HepG2 (cell line): ENCODE measurements at regions not wholly inside any gene's neighbourhood (a gene's known extent, or its start where the extent isn't known, plus 50 kb on each side); places are given as distances from the start of the nearest gene placed in this dataset.

Experiments
- ATAC-seq: fragments of 200-7000 bp; cut with Tn5 transposase; 3 replicates; pipeline ENCODE4 v1.9.1; 2020; ENCODE audit warnings: mild to moderate bottlenecking, moderate library complexity
- BruUV-seq: library from RNA; stranded (reverse); fragments of 400-500 nt; replicated peaks from 2 replicates; lab custom pipeline; 2021; lab: Mats Ljungman, UMichigan
- CTCF ChIA-PET: fragments of 300-600 bp; formaldehyde crosslinking; extraction: SDS; loops from one replicate; lab custom pipeline; 2021; ENCODE audit warnings: low total read pairs, inconsistent platforms, low intra/inter-chr PET ratio; lab: Yijun Ruan, JAX
- POLR2A ChIA-PET: fragments of 350-600 bp; sonication (Branson Sonifier 250); formaldehyde crosslinking; loops from one replicate; lab custom pipeline; 2020; ENCODE audit warnings: antibody characterized with exemption, inconsistent platforms; lab: Yijun Ruan, JAX
- DNase-seq: peaks from one replicate; pipeline ENCODE4 v3.0.0-alpha.2; 2015; ENCODE audit warnings: low spot score
- FAIRE-seq: peaks from 3 replicates; lab custom pipeline; 2011; peaks lifted over from hg19 to GRCh38; lab: Jason Lieb, UNC
- H2AFZ ChIP-seq: one replicate; pipeline ENCODE4 v1.6.1; 2011; ENCODE audit warnings: low read length, inconsistent platforms
- H3K27ac ChIP-seq: fragments of 300-600 bp; 3 replicates; pipeline ENCODE4 v1.8.0; 2011; ENCODE audit warnings: mixed run types, mild to moderate bottlenecking, mixed read lengths, low read length, inconsistent platforms; ENCODE audit not compliant: insufficient read depth; ENCODE audit errors: extremely low read length
- H3K27me3 ChIP-seq, 2 experiments: fragments of 200-600 bp in 1 of 2; 2 replicates in 1 of 2; 3 replicates in 1 of 2; pipeline versions ENCODE4 v1.6.0 to v1.8.0; 2011; ENCODE audit warnings: low read length in 2 of 2, mild to moderate bottlenecking in 2 of 2, moderate library complexity in 2 of 2, inconsistent platforms in 1 of 2; ENCODE audit not compliant: insufficient read depth in 2 of 2, control insufficient read depth in 1 of 2
- H3K36me3 ChIP-seq, 2 experiments: fragments of 200-600 bp in 1 of 2; replicated peaks in 1 of 2; 2 replicates in 1 of 2; 3 replicates in 1 of 2; pipeline versions ENCODE4 v1.5.1 to v1.8.0; 2011; ENCODE audit warnings: low read length in 2 of 2, inconsistent platforms in 1 of 2; ENCODE audit not compliant: insufficient read depth in 2 of 2, control insufficient read depth in 1 of 2
- H3K4me1 ChIP-seq: 2 replicates; pipeline ENCODE4 v1.5.1; 2012; ENCODE audit warnings: low read length, inconsistent platforms; ENCODE audit not compliant: insufficient read depth
- H3K4me2 ChIP-seq: 2 replicates; pipeline ENCODE4 v1.6.0; 2011; ENCODE audit warnings: low read depth, low read length, inconsistent platforms
- H3K4me3 ChIP-seq, 3 experiments: fragments of 200-600 bp in 1 of 3; sonication (generic), shearing (Covaris generic) in 1 of 3; replicated peaks in 1 of 3; 2 replicates each; pipeline ENCODE4 v1.5.1; 2011 to 2016; ENCODE audit warnings: low read length in 3 of 3, inconsistent platforms in 2 of 3, low read depth in 2 of 3, mild to moderate bottlenecking in 2 of 3, control low read depth in 1 of 3, mixed read lengths in 1 of 3; ENCODE audit not compliant: insufficient read depth in 1 of 3
- H3K79me2 ChIP-seq: one replicate; pipeline ENCODE4 v1.6.1; 2011; ENCODE audit warnings: low read length, inconsistent platforms; ENCODE audit not compliant: insufficient read depth
- H3K9ac ChIP-seq: 2 replicates; pipeline ENCODE4 v1.6.0; 2011; ENCODE audit warnings: mild to moderate bottlenecking, low read depth, low read length, inconsistent platforms; ENCODE audit not compliant: insufficient read depth
- H3K9me3 ChIP-seq: 2 replicates; pipeline ENCODE4 v1.5.1; 2012; ENCODE audit warnings: mild to moderate bottlenecking, low read length
- H4K20me1 ChIP-seq: 2 replicates; pipeline ENCODE4 v1.6.0; 2011; ENCODE audit warnings: inconsistent platforms, mild to moderate bottlenecking, low read length, moderate library complexity; ENCODE audit not compliant: insufficient read depth
- DMTF1 ChIP-seq: sonication (generic); formaldehyde crosslinking; IDR thresholded peaks from 2 replicates; pipeline ENCODE4 v1.4.0; 2020; ENCODE audit warnings: mild to moderate bottlenecking, missing genetic modification reagents
- HNF1B ChIP-seq: sonication (generic); formaldehyde crosslinking; IDR thresholded peaks from 2 replicates; pipeline ENCODE4 v1.5.1; 2020; ENCODE audit warnings: mild to moderate bottlenecking, moderate library complexity, missing genetic modification reagents
- PHF20 ChIP-seq: sonication (generic); formaldehyde crosslinking; IDR thresholded peaks from 2 replicates; pipeline ENCODE4 v1.5.0; 2020; ENCODE audit warnings: mild to moderate bottlenecking, missing genetic modification reagents
- RFXANK ChIP-seq: IDR thresholded peaks from 2 replicates; pipeline ENCODE4 v1.6.1; 2016
- ZFP91 ChIP-seq: sonication (generic); formaldehyde crosslinking; IDR thresholded peaks from 2 replicates; pipeline ENCODE4 v1.9.0; 2022; ENCODE audit warnings: missing genetic modification reagents, mild to moderate bottlenecking, borderline replicate concordance
- WGBS: methylation state at CpG from one replicate; pipeline ENCODE4 v1.1.6; 2017; ENCODE audit warnings: low lambda C conversion rate; 5-methylcytosine and 5-hydroxymethylcytosine counted together
- in situ Hi-C: cut with HindIII; loops from 2 replicates; pipeline ENCODE4 v1.10.0; 2017; ENCODE audit warnings: low pct_unique_long_range_greater_than_20kb; ENCODE audit not compliant: extremely low pct_ligation_motif_present
- intact Hi-C: fragments of 100-400 bp; cut with micrococcal nuclease; formaldehyde crosslinking; loops from one replicate; pipeline ENCODE4 v1.10.0; 2022; ENCODE audit not compliant: unreplicated experiment

GRCh38 chr20:8946036-8946940, 122.6 kb upstream of the PLCB4 start:
- no TSS peak for BruUV-seq
- Histone ChIP-seq H3K4me2 (no peak overlapping the region), H3K79me2 (no peaks in the 10 kb centered on the region), H3K4me1 (no peaks in the 10 kb centered on the region), H3K9me3 (no peaks in the 10 kb centered on the region), H3K27me3 (peaks cover 0 to 5% of the 10 kb centered on the region in 2 experiments; a peak in 1 of 5 replicates), H3K36me3 (no peaks in the 10 kb centered on the region), H4K20me1 (no peaks in the 10 kb centered on the region), H3K9ac (no peak overlapping the region), H2AFZ (no peak overlapping the region), H3K4me3 (no peak overlapping the region), H3K27ac (no peak overlapping the region)
- ChIA-PET POLR2A (no interaction called here), CTCF (no interaction called here)
- intact Hi-C loops = no loop called here
- WGBS = 7% methylated on average over 6 of the region's 6 CpGs
- no peak for DNase-seq
- no peak for ATAC-seq
- TF ChIP-seq ZFP91 (CRISPR knock-in tag) (no peak), RFXANK (CRISPR knock-in tag) (no peak), HNF1B (CRISPR knock-in tag) (no peak), PHF20 (no peak), DMTF1 (CRISPR knock-in tag) (no peak)
- no peak for FAIRE-seq
- in situ Hi-C loops = no loop called here
